PFSK-1 (cell line): ENCODE measurements at regions not wholly inside any gene's neighbourhood (a gene's known extent, or its start where the extent isn't known, plus 50 kb on each side); places are given as distances from the start of the nearest gene placed in this dataset.

Experiments
- FOXP2 ChIP-seq: optimal IDR thresholded peaks from 2 replicates; pipeline ENCODE3; 2011; ENCODE audit warnings: borderline replicate concordance, control low read depth, inconsistent platforms; ENCODE audit not compliant: insufficient read depth; ENCODE audit errors: extremely low read length, extremely low read depth
- POLR2AphosphoS5 ChIP-seq: IDR thresholded peaks from 2 replicates; pipeline ENCODE4 v1.6.1; 2012; ENCODE audit warnings: low read depth, mild to moderate bottlenecking, control low read depth, low read length, moderate library complexity
- REST ChIP-seq, 2 experiments: IDR thresholded peaks; 2 replicates each; pipeline versions ENCODE4 v1.6.1 to v1.8.0; 2011 to 2012; ENCODE audit warnings: low read depth in 2 of 2, low read length in 2 of 2, control low read depth in 1 of 2, inconsistent platforms in 1 of 2, mild to moderate bottlenecking in 1 of 2, moderate library complexity in 1 of 2; ENCODE audit not compliant: insufficient read depth in 1 of 2
- SIN3A ChIP-seq: IDR thresholded peaks from 2 replicates; pipeline ENCODE4 v1.6.1; 2012; ENCODE audit warnings: mild to moderate bottlenecking, low read length, moderate library complexity, borderline replicate concordance; ENCODE audit not compliant: insufficient read depth
- TAF1 ChIP-seq: IDR thresholded peaks from 2 replicates; pipeline ENCODE4 v1.6.1; 2012; ENCODE audit warnings: low read length, control low read depth, borderline replicate concordance; ENCODE audit not compliant: insufficient read depth

GRCh38 chr16:88312732-88313131 is 70.0 kb upstream of the ZNF469 start:
- TF ChIP-seq REST (IDR thresholded peaks at IDR 0.05; ENCODE audit: insufficient read depth in 1 of 2, low read depth in 2 of 2, low read length in 2 of 2) = no peak
- TF ChIP-seq SIN3A = no peak
- no peak for TF ChIP-seq POLR2AphosphoS5
- TF ChIP-seq FOXP2 = no peak
- TF ChIP-seq TAF1 = no peak

- TF ChIP-seq TAF1 (no peak), REST (IDR thresholded peaks at IDR 0.05; ENCODE audit: insufficient read depth in 1 of 2, low read depth in 2 of 2, low read length in 2 of 2) (no peak), POLR2AphosphoS5 (no peak), SIN3A (no peak)
Observed at GRCh38 chr16:88314991-88315542, 67.7 kb upstream of the ZNF469 start.

DNA sequence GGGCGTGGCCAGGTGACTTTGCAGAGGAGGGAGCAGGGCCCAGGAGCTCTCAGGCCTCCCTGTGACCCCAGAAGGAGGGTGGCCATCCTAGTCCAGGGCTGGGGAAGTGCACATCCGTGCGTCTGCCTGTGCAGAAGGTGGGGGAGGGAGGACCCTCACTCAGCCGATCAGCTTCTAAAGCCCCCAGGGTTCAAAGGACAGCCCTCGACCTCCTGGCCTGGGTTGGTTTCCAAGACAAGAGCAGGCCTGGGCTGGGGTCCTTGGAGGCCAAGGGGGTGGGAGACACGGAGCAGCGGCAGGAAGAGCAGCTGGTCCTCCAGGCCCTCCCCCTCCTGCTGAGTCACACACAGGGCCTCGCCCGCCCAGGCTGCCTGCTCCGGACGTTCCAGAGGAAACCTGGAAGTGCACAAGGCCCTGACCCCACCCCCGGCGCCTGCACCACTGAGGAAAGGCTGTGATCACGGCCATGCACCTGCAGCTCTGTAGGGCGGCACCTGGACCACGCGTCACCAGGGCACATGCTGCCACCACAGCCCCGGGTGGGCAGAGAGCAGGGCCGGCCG is 67.1 kb upstream of the ZNF469 start:
- no peak for TF ChIP-seq SIN3A
- TF ChIP-seq POLR2AphosphoS5 = no peak
- TF ChIP-seq REST (IDR thresholded peaks at IDR 0.05; ENCODE audit: insufficient read depth in 1 of 2, low read depth in 2 of 2, low read length in 2 of 2) = no peak
- TF ChIP-seq FOXP2 = peak; percentile 64
- TF ChIP-seq TAF1 = no peak

DNA sequence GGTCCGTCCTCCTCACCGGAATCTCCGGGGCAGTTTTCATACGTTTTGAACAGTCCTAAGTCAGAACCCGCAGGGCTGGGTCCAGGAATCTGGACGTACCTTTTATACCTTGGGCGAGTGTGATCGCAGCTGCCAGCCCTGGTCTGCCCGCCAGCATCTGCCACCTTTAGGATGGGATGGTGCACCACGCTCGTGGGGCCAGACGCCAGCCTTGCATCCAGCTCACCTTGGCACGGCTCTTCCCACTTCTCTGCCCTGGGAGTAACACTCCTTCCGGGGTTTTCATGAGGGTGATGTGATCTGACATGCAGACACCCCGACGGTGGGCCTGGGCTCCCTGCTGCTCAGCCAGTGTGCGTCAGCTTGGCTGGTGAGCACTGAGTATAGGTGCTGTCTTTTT is 66.6 kb upstream of the ZNF469 start:
- TF ChIP-seq REST (IDR thresholded peaks at IDR 0.05; ENCODE audit: insufficient read depth in 1 of 2, low read depth in 2 of 2, low read length in 2 of 2) = no peak
- no peak for TF ChIP-seq FOXP2
- TF ChIP-seq POLR2AphosphoS5 = no peak
- no peak for TF ChIP-seq TAF1
- no peak for TF ChIP-seq SIN3A
